ENCODE measurements at regions not wholly inside any gene's neighbourhood (a gene's known extent, or its start where the extent isn't known, plus 50 kb on each side); places are given as distances from the start of the nearest gene placed in this dataset.

DNA sequence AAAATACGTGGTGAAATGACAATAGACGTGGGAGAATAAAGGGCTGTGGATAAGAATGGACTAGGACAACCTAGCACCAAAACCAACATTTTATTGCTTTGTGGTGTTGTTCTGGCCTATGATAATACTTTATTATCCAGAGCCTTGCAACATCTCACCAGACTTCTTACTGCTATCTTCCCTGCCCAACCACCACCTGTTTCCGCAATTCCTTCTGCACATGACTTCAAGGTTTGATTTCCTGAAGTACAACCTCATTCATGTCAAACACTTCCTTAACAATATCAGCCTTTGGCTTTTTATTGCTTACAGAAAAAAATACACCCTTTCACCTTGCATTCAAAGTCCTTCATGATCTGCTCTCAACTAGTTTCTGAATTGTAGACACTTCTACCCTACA, 84.8 kb downstream of the RTL3 start:
- TF ChIP-seq REST (IDR thresholded peaks at IDR 0.05; ENCODE audit: low read depth, low read length) = no peak
- no peak for TF ChIP-seq RFX5 (IDR thresholded peaks at IDR 0.05; ENCODE audit: low read length)
- no peak for TF ChIP-seq CTCF (IDR thresholded peaks at IDR 0.05)
- TF ChIP-seq, protein P1, sequence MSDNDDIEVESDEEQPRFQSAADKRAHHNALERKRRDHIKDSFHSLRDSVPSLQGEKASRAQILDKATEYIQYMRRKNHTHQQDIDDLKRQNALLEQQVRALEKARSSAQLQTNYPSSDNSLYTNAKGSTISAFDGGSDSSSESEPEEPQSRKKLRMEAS (IDR thresholded peaks at IDR 0.05; ENCODE audit: low read depth) = no peak
- no peak for TF ChIP-seq CHD2 (IDR thresholded peaks at IDR 0.05; ENCODE audit: low read length, partially characterized antibody)
- TF ChIP-seq TCF12 (IDR thresholded peaks at IDR 0.05) = no peak
- TF ChIP-seq SMC3 (IDR thresholded peaks at IDR 0.05; ENCODE audit: low read depth, low read length) = no peak

Data from SK-N-SH (cell line).